PC-9 (cell line): ENCODE measurements at regions not wholly inside any gene's neighbourhood (a gene's known extent, or its start where the extent isn't known, plus 50 kb on each side); places are given as distances from the start of the nearest gene placed in this dataset.
"Not testable (repeated sequence)": the region's sequence is repeated elsewhere in the genome, so short reads cannot be mapped to it uniquely, and the experiment has no call there.

ENCODE experiments used
- CTCF ChIP-seq: fragments of 200-600 bp; sonication (generic); conservative IDR thresholded peaks from 2 replicates; pipeline ENCODE4 v1.6.1; 2017; ENCODE audit warnings: mixed run types, antibody characterized with exemption, mild to moderate bottlenecking, moderate library complexity
- EZH2 ChIP-seq: fragments of 200-600 bp; sonication (generic); IDR thresholded peaks from 2 replicates; pipeline ENCODE4 v1.8.0; 2017; ENCODE audit warnings: antibody characterized with exemption, low read depth

- TF ChIP-seq CTCF, EZH2: not testable (repeated sequence)
Observed at GRCh38 chr2:111445941-111446340, 325.2 kb downstream of the BCL2L11 start.
